LNCaP clone FGC (cell line): ENCODE measurements at regions not wholly inside any gene's neighbourhood (a gene's known extent, or its start where the extent isn't known, plus 50 kb on each side); places are given as distances from the start of the nearest gene placed in this dataset.

Experiments used
- DNase-seq: peaks from one replicate; pipeline ENCODE4 v3.0.0-alpha.2; 2011; ENCODE audit warnings: low read depth
- H3K4me3 ChIP-seq: 2 replicates; pipeline ENCODE4 v1.5.1; 2011; ENCODE audit warnings: mild to moderate bottlenecking, low read depth, low read length, control low read depth
- CTCF ChIP-seq: IDR thresholded peaks from 2 replicates; pipeline ENCODE4 v1.5.1; 2012; ENCODE audit warnings: mild to moderate bottlenecking; ENCODE audit not compliant: control insufficient read depth, insufficient read depth; ENCODE audit errors: extremely low read depth

- no peak for TF ChIP-seq CTCF
- H3K4me3 ChIP-seq = no peak overlapping the region
- DNase-seq = no peak
Observed at GRCh38 chr14:65299826-65300225, 112.7 kb upstream of the FUT8 start.

GRCh38 chr14:65301862-65302539 lies 110.5 kb upstream of the FUT8 start:
- no peak overlapping the region for H3K4me3 ChIP-seq
- TF ChIP-seq CTCF = no peak
- DNase-seq = no peak

GRCh38 chr14:65302571-65303189 lies 109.8 kb upstream of the FUT8 start:
- TF ChIP-seq CTCF = no peak
- H3K4me3 ChIP-seq = no peak overlapping the region
- DNase-seq = peak; percentile 35

GRCh38 chr14:65303190-65303898 lies 109.2 kb upstream of the FUT8 start:
- no peak for DNase-seq
- TF ChIP-seq CTCF = no peak
- H3K4me3 ChIP-seq = no peak overlapping the region

GRCh38 chr14:65303899-65304222 lies 108.7 kb upstream of the FUT8 start:
- DNase-seq = no peak
- no peak for TF ChIP-seq CTCF
- H3K4me3 ChIP-seq = no peak overlapping the region

GRCh38 chr14:65304239-65304638 lies 108.3 kb upstream of the FUT8 start:
- no peak overlapping the region for H3K4me3 ChIP-seq
- DNase-seq = no peak
- TF ChIP-seq CTCF = no peak
